Right atrium auricular region (tissue), 2 donors: ENCODE measurements at regions not wholly inside any gene's neighbourhood (a gene's known extent, or its start where the extent isn't known, plus 50 kb on each side); places are given as distances from the start of the nearest gene placed in this dataset.

Experiments
- DNase-seq: peaks from one replicate; pipeline ENCODE4 v3.0.0-alpha.2; 2019; ENCODE audit warnings: low spot score
- H3K27ac ChIP-seq, 2 donors: fragments of 200-600 bp; sonication (generic); 1 replicate in 1 of 2; 2 replicates in 1 of 2; pipeline ENCODE4 v1.5.1; 2016 to 2019
- H3K27me3 ChIP-seq, 2 donors: fragments of 200-600 bp; sonication (generic); one replicate each; pipeline versions ENCODE4 v1.5.1 to v1.6.0; 2017 to 2019
- H3K36me3 ChIP-seq: fragments of 200-600 bp; sonication (generic); one replicate; pipeline ENCODE4 v1.5.1; 2016
- H3K4me1 ChIP-seq, 2 donors: fragments of 200-600 bp; sonication (generic); one replicate each; pipeline versions ENCODE4 v1.5.1 to v1.6.0; 2017 to 2019
- H3K4me3 ChIP-seq, 2 donors: fragments of 200-600 bp; sonication (generic); 1 replicate in 1 of 2; 2 replicates in 1 of 2; pipeline ENCODE4 v1.5.1; 2017 to 2019; ENCODE audit warnings: mild to moderate bottlenecking in 1 of 2, moderate library complexity in 1 of 2
- H3K9me3 ChIP-seq, 2 donors: fragments of 200-600 bp; sonication (generic); one replicate each; pipeline ENCODE4 v1.5.1; 2019
- CTCF ChIP-seq, 2 donors: fragments of 200-600 bp; sonication (generic); IDR thresholded peaks; one replicate each; pipeline ENCODE4 v1.5.1; 2019; ENCODE audit warnings: antibody characterized with exemption in 2 of 2

- Histone ChIP-seq H3K27me3 (no peaks in the 10 kb centered on the region), H3K9me3 (no peaks in the 10 kb centered on the region)
- no peak for TF ChIP-seq CTCF (IDR thresholded peaks at IDR 0.05)
Observed at GRCh38 chr1:187921426-187921825, 1092.7 kb downstream of the PLA2G4A start.

GRCh38 chr1:187922255-187922654 is 1093.5 kb downstream of the PLA2G4A start:
- Histone ChIP-seq H3K4me1 (no peaks in the 10 kb centered on the region), H3K9me3 (no peaks in the 10 kb centered on the region), H3K27ac (no peak overlapping the region), H3K27me3 (no peaks in the 10 kb centered on the region), H3K36me3 (no peaks in the 10 kb centered on the region), H3K4me3 (no peak overlapping the region)
- no peak for DNase-seq
- no peak for TF ChIP-seq CTCF (IDR thresholded peaks at IDR 0.05)

More at GRCh38 chr1:187921426-187921825, 1092.7 kb downstream of the PLA2G4A start:
- DNase-seq: no peak
- Histone ChIP-seq H3K36me3 (no peaks in the 10 kb centered on the region), H3K4me1 (no peaks in the 10 kb centered on the region), H3K27ac (no peak overlapping the region), H3K4me3 (no peak overlapping the region)

- Histone ChIP-seq H3K27me3 (no peaks in the 10 kb centered on the region), H3K36me3 (no peaks in the 10 kb centered on the region), H3K4me1 (no peaks in the 10 kb centered on the region), H3K27ac (no peak overlapping the region), H3K4me3 (no peak overlapping the region), H3K9me3 (no peaks in the 10 kb centered on the region)
- no peak for TF ChIP-seq CTCF (IDR thresholded peaks at IDR 0.05)
- DNase-seq: no peak
Observed at GRCh38 chr1:187924252-187924651, 1095.5 kb downstream of the PLA2G4A start.

- Histone ChIP-seq H3K4me3 (no peak overlapping the region), H3K36me3 (no peaks in the 10 kb centered on the region), H3K9me3 (no peaks in the 10 kb centered on the region), H3K4me1 (no peaks in the 10 kb centered on the region), H3K27ac (no peak overlapping the region), H3K27me3 (no peaks in the 10 kb centered on the region)
- peak in 1 of 2 donors; percentile 28 for TF ChIP-seq CTCF (IDR thresholded peaks at IDR 0.05)
- no peak for DNase-seq
Observed at GRCh38 chr1:187928288-187928687, 1099.5 kb downstream of the PLA2G4A start.

GRCh38 chr1:187928696-187929095 is 1099.9 kb downstream of the PLA2G4A start:
- H3K36me3 ChIP-seq: no peaks in the 10 kb centered on the region
- DNase-seq: no peak
- no peaks in the 10 kb centered on the region for H3K27me3 ChIP-seq
- no peak overlapping the region for H3K4me3 ChIP-seq
- no peaks in the 10 kb centered on the region for H3K4me1 ChIP-seq
- no peak overlapping the region for H3K27ac ChIP-seq
- H3K9me3 ChIP-seq: no peaks in the 10 kb centered on the region
- no peak for TF ChIP-seq CTCF (IDR thresholded peaks at IDR 0.05)

- Histone ChIP-seq H3K9me3 (no peaks in the 10 kb centered on the region), H3K27ac (no peak overlapping the region), H3K36me3 (no peaks in the 10 kb centered on the region), H3K4me1 (no peaks in the 10 kb centered on the region), H3K27me3 (no peaks in the 10 kb centered on the region), H3K4me3 (no peak overlapping the region)
- no peak for DNase-seq
- no peak for TF ChIP-seq CTCF (IDR thresholded peaks at IDR 0.05)
Observed at GRCh38 chr1:187931776-187932175, 1103.0 kb downstream of the PLA2G4A start.
